ENCODE measurements at regions not wholly inside any gene's neighbourhood (a gene's known extent, or its start where the extent isn't known, plus 50 kb on each side); places are given as distances from the start of the nearest gene placed in this dataset.
A peak's percentile ranks its signal among the peaks of the same experiment; 100 is the strongest.

GRCh38 chr2:42974721-42975717, 182.6 kb upstream of the HAAO start:
- TF ChIP-seq TEAD4 (IDR thresholded peaks at IDR 0.05) (no peak), EGR1 (IDR thresholded peaks at IDR 0.05) (no peak), MAX (IDR thresholded peaks at IDR 0.05) (no peak), REST (IDR thresholded peaks at IDR 0.05; ENCODE audit: low read depth) (no peak), YY1 (IDR thresholded peaks at IDR 0.05; ENCODE audit: low read depth) (no peak), RAD21 (IDR thresholded peaks at IDR 0.05; ENCODE audit: low read depth) (peak; percentile 92), EP300 (IDR thresholded peaks at IDR 0.05; ENCODE audit: borderline replicate concordance) (no peak), CREB1 (IDR thresholded peaks at IDR 0.05; ENCODE audit: low read depth) (no peak), TAF1 (IDR thresholded peaks at IDR 0.05; ENCODE audit: low read depth) (no peak), TCF12 (IDR thresholded peaks at IDR 0.05; ENCODE audit: low read depth) (no peak)

Data from Ishikawa (cell line).